ENCODE measurements at regions not wholly inside any gene's neighbourhood (a gene's known extent, or its start where the extent isn't known, plus 50 kb on each side); places are given as distances from the start of the nearest gene placed in this dataset.

- Histone ChIP-seq H4K8ac (ENCODE audit: extremely low read depth, insufficient read depth, low read length) (no peak overlapping the region), H2AK5ac (ENCODE audit: low read depth, low read length) (no peak overlapping the region), H2BK20ac (ENCODE audit: low read length) (no peak overlapping the region), H3K23me2 (ENCODE audit: low read depth, low read length) (no peaks in the 10 kb centered on the region), H2BK120ac (replicated peaks; ENCODE audit: low read depth, low read length) (no peak overlapping the region), H3K36me3 (ENCODE audit: control insufficient read depth in 2 of 4, insufficient read depth in 4 of 4, low read length in 3 of 4) (no peaks in the 10 kb centered on the region), H3K4me3 (ENCODE audit: extremely low read depth in 1 of 4, insufficient read depth in 2 of 4, low read depth in 3 of 4, low read length in 4 of 4) (no peak overlapping the region), H3K9ac (replicated peaks in 1 of 4; ENCODE audit: extremely low read depth in 1 of 4, low read depth in 3 of 4, low read length in 3 of 4) (no peak overlapping the region), H3K14ac (ENCODE audit: insufficient read length) (no peak overlapping the region), H2AFZ (ENCODE audit: low read length) (no peak overlapping the region), H3K9me3 (ENCODE audit: insufficient read depth in 2 of 2, low read depth in 1 of 2, low read length in 1 of 2) (no peaks in the 10 kb centered on the region), H3K18ac (ENCODE audit: extremely low read depth, low read length) (no peak overlapping the region), H4K91ac (replicated peaks; ENCODE audit: insufficient read length, low read length) (no peak overlapping the region), H3K56ac (replicated peaks; ENCODE audit: insufficient read length, low read depth, low read length) (no peak overlapping the region), H3K23ac (ENCODE audit: insufficient read length) (no peak overlapping the region), H4K20me1 (replicated peaks in 1 of 2; ENCODE audit: control insufficient read depth in 1 of 2, insufficient read depth in 2 of 2, low read length in 2 of 2) (no peaks in the 10 kb centered on the region), H4K5ac (ENCODE audit: insufficient read length, low read depth, low read length) (no peak overlapping the region), H3K79me1 (ENCODE audit: low read depth, low read length) (no peaks in the 10 kb centered on the region), H3K4me1 (replicated peaks in 1 of 4; ENCODE audit: control insufficient read depth in 3 of 4, insufficient read depth in 4 of 4, low read length in 3 of 4) (peaks cover 0 to 6% (median 0%) of the 10 kb centered on the region in 4 experiments; a peak in 1 of 7 replicates), H3K27me3 (replicated peaks in 1 of 4; ENCODE audit: control insufficient read depth in 3 of 4, extremely low read depth in 1 of 4, insufficient read depth in 3 of 4, low read length in 3 of 4) (no peaks in the 10 kb centered on the region), H2BK12ac (ENCODE audit: low read depth, low read length) (no peak overlapping the region), H3K79me2 (ENCODE audit: control insufficient read depth in 1 of 2, insufficient read depth in 2 of 2, low read length in 2 of 2) (no peaks in the 10 kb centered on the region), H3K27ac (ENCODE audit: low read depth, low read length) (no peak overlapping the region), H3K4ac (replicated peaks; ENCODE audit: insufficient read length, low read depth, low read length) (no peak overlapping the region), H2BK15ac (ENCODE audit: low read length) (no peak overlapping the region), H3K4me2 (ENCODE audit: insufficient read depth in 1 of 2, low read depth in 2 of 2, low read length in 2 of 2) (no peak overlapping the region), H2BK5ac (ENCODE audit: low read depth, low read length) (no peak overlapping the region)
- POLR2A ChIA-PET (ENCODE audit: partially characterized antibody) = no interaction called here
- 94% methylated on average over 1 of the region's 1 CpG; no CpG with 5 or more reads in 1 of the 2 experiments for WGBS, 2 experiments (ENCODE audit: extremely low coverage in 1 of 2, insufficient coverage in 1 of 2, insufficient read length in 1 of 2, insufficient replicate concordance in 2 of 2, low coverage in 1 of 2, low lambda C conversion rate in 2 of 2, missing lambda C conversion rate in 1 of 2)
- DNase-seq (ENCODE audit: low read depth in 1 of 2, low spot score in 2 of 2) = no peak
- no peak for FAIRE-seq
- CTCF ChIA-PET (ENCODE audit: partially characterized antibody) = no interaction called here
- no peak for TF ChIP-seq EZH2 (IDR thresholded peaks at IDR 0.05; ENCODE audit: low read depth, low read length, severe bottlenecking)
- no peak for TF ChIP-seq SRF (IDR thresholded peaks at IDR 0.05; ENCODE audit: low read depth, low read length)
- no peak for TF ChIP-seq CTCF (IDR thresholded peaks at IDR 0.05; ENCODE audit: control extremely low read depth in 1 of 3, insufficient read depth in 1 of 3, low read depth in 1 of 3, low read length in 3 of 3)
- TF ChIP-seq HDAC2 (IDR thresholded peaks at IDR 0.05; ENCODE audit: borderline replicate concordance in 1 of 2, low read depth in 2 of 2, low read length in 2 of 2) = no peak
- no peak for TF ChIP-seq CHD1 (IDR thresholded peaks at IDR 0.05; ENCODE audit: low read depth, low read length)
- no peak for TF ChIP-seq SAP30 (IDR thresholded peaks at IDR 0.05; ENCODE audit: insufficient read depth, insufficient replicate concordance, low read length)
- no peak for TF ChIP-seq ASH2L (IDR thresholded peaks at IDR 0.05; ENCODE audit: low read length)
- no peak for TF ChIP-seq CHD2 (IDR thresholded peaks at IDR 0.05; ENCODE audit: low read length)
- no peak for TF ChIP-seq CBX8 (IDR thresholded peaks at IDR 0.05; ENCODE audit: borderline replicate concordance, low read depth, low read length)
- no peak for TF ChIP-seq EP300 (IDR thresholded peaks at IDR 0.05; ENCODE audit: borderline replicate concordance in 1 of 2, low read depth in 2 of 2, low read length in 2 of 2)
- TF ChIP-seq MAFK (IDR thresholded peaks at IDR 0.05; ENCODE audit: low read depth, low read length) = no peak
- TF ChIP-seq FOSL1 (IDR thresholded peaks at IDR 0.05; ENCODE audit: insufficient read depth, low read depth, low read length) = no peak
These were observed 667.9 kb upstream of the NR2F2 start for GRCh38 chr15:95662638-95663037.

Measured in H1 (cell line).